ENCODE measurements at regions not wholly inside any gene's neighbourhood (a gene's known extent, or its start where the extent isn't known, plus 50 kb on each side); places are given as distances from the start of the nearest gene placed in this dataset.

GRCh38 chr5:15344954-15345353 lies 155.0 kb upstream of the FBXL7 start:
- TF ChIP-seq CTCF (IDR thresholded peaks at IDR 0.05; ENCODE audit: low read depth, low read length, poor library complexity, severe bottlenecking) (no peak), EZH2phosphoT487 (IDR thresholded peaks at IDR 0.05; ENCODE audit: borderline replicate concordance, low read length) (no peak)

Measured in DOHH2 (cell line).